Suprapubic skin (tissue), 4 donors: ENCODE measurements at regions not wholly inside any gene's neighbourhood (a gene's known extent, or its start where the extent isn't known, plus 50 kb on each side); places are given as distances from the start of the nearest gene placed in this dataset.
A peak's percentile ranks its signal among the peaks of the same experiment; 100 is the strongest.

Experiments
- DNase-seq, 2 donors: peaks; one replicate each; pipeline ENCODE4 v3.0.0-alpha.2; 2019; ENCODE audit warnings: low spot score in 2 of 2
- H3K27ac ChIP-seq: fragments of 200-600 bp; sonication (generic); one replicate; pipeline ENCODE4 v1.5.1; 2019
- H3K27me3 ChIP-seq: fragments of 200-600 bp; sonication (generic); one replicate; pipeline ENCODE4 v1.5.1; 2019
- H3K36me3 ChIP-seq: fragments of 200-600 bp; sonication (generic); one replicate; pipeline ENCODE4 v1.5.1; 2019
- H3K4me1 ChIP-seq: fragments of 200-600 bp; sonication (generic); one replicate; pipeline ENCODE4 v1.5.1; 2019
- H3K4me3 ChIP-seq: fragments of 200-600 bp; sonication (generic); one replicate; pipeline ENCODE4 v1.5.1; 2019; ENCODE audit warnings: mild to moderate bottlenecking
- H3K9me3 ChIP-seq: fragments of 200-600 bp; sonication (generic); one replicate; pipeline ENCODE4 v1.5.1; 2019
- CTCF ChIP-seq, 2 donors: fragments of 200-600 bp in 1 of 2; fragments of 450-650 bp in 1 of 2; sonication (generic) in 1 of 2; IDR thresholded peaks; one replicate each; pipeline ENCODE4 v1.5.1; 2016 to 2019; ENCODE audit warnings: antibody characterized with exemption in 2 of 2, mild to moderate bottlenecking in 1 of 2, moderate library complexity in 1 of 2
- EP300 ChIP-seq: sonication (generic); formaldehyde crosslinking; IDR thresholded peaks from one replicate; pipeline ENCODE4 v1.6.1; 2017; ENCODE audit warnings: antibody characterized with exemption
- POLR2A ChIP-seq, 2 donors: fragments of 450-650 bp; IDR thresholded peaks; one replicate each; pipeline ENCODE4 v1.6.1; 2017; ENCODE audit warnings: antibody characterized with exemption in 2 of 2, mild to moderate bottlenecking in 2 of 2, moderate library complexity in 2 of 2
- POLR2AphosphoS5 ChIP-seq, 3 donors: sonication (generic); formaldehyde crosslinking; IDR thresholded peaks; one replicate each; pipeline ENCODE4 v1.6.1; 2017; ENCODE audit warnings: antibody characterized with exemption in 3 of 3
- WGBS: methylation state at CpG from one replicate; pipeline ENCODE4 v1.1.5; 2018; 5-methylcytosine and 5-hydroxymethylcytosine counted together

- no peak overlapping the region for H3K4me3 ChIP-seq
- no peaks in the 10 kb centered on the region for H3K4me1 ChIP-seq
- no peaks in the 10 kb centered on the region for H3K27me3 ChIP-seq
- no peak for DNase-seq
- WGBS, result 81% methylated on average over 6 of the region's 6 CpGs
- H3K27ac ChIP-seq, result no peak overlapping the region
- no peaks in the 10 kb centered on the region for H3K9me3 ChIP-seq
- H3K36me3 ChIP-seq, result no peaks in the 10 kb centered on the region
- TF ChIP-seq EP300 (no peak), CTCF (IDR thresholded peaks at IDR 0.05) (no peak), POLR2AphosphoS5 (IDR thresholded peaks at IDR 0.05) (no peak), POLR2A (IDR thresholded peaks at IDR 0.05) (no peak)
Observed at GRCh38 chr5:3032513-3032912, 281.0 kb upstream of the IRX2 start.

GRCh38 chr5:3031733-3032378, 280.4 kb upstream of the IRX2 start:
- TF ChIP-seq CTCF (IDR thresholded peaks at IDR 0.05) (no peak), POLR2A (IDR thresholded peaks at IDR 0.05) (no peak), EP300 (no peak), POLR2AphosphoS5 (IDR thresholded peaks at IDR 0.05) (no peak)
- peaks cover 3% of the 10 kb centered on the region for H3K27me3 ChIP-seq
- DNase-seq, result no peak
- 87% methylated on average over 16 of the region's 16 CpGs for WGBS
- no peaks in the 10 kb centered on the region for H3K36me3 ChIP-seq
- no peaks in the 10 kb centered on the region for H3K9me3 ChIP-seq
- H3K4me3 ChIP-seq, result no peak overlapping the region
- H3K27ac ChIP-seq, result no peak overlapping the region
- no peaks in the 10 kb centered on the region for H3K4me1 ChIP-seq

GRCh38 chr5:3030511-3031165, 279.2 kb upstream of the IRX2 start:
- DNase-seq, result no peak
- no peaks in the 10 kb centered on the region for H3K36me3 ChIP-seq
- H3K27me3 ChIP-seq, result peaks cover 3% of the 10 kb centered on the region
- no peaks in the 10 kb centered on the region for H3K9me3 ChIP-seq
- H3K4me1 ChIP-seq, result no peaks in the 10 kb centered on the region
- TF ChIP-seq CTCF (IDR thresholded peaks at IDR 0.05) (no peak), POLR2AphosphoS5 (IDR thresholded peaks at IDR 0.05) (no peak), POLR2A (IDR thresholded peaks at IDR 0.05) (no peak), EP300 (no peak)
- H3K27ac ChIP-seq, result no peak overlapping the region
- WGBS, result 87% methylated on average over 18 of the region's 21 CpGs
- H3K4me3 ChIP-seq, result no peak overlapping the region

- Histone ChIP-seq H3K4me1 (no peaks in the 10 kb centered on the region), H3K4me3 (no peak overlapping the region), H3K27ac (no peak overlapping the region), H3K27me3 (peaks cover 3% of the 10 kb centered on the region), H3K36me3 (no peaks in the 10 kb centered on the region), H3K9me3 (no peaks in the 10 kb centered on the region)
- TF ChIP-seq POLR2AphosphoS5 (IDR thresholded peaks at IDR 0.05), result no peak
- 86% methylated on average over 9 of the region's 9 CpGs for WGBS
- no peak for DNase-seq
Observed at GRCh38 chr5:3029396-3029795, 277.9 kb upstream of the IRX2 start.

GRCh38 chr5:3027866-3028635, 276.6 kb upstream of the IRX2 start:
- peak in 1 of 2 donors; percentile 23 for DNase-seq
- Histone ChIP-seq H3K4me3 (no peak overlapping the region), H3K9me3 (no peaks in the 10 kb centered on the region), H3K27me3 (peaks cover 3% of the 10 kb centered on the region), H3K4me1 (no peaks in the 10 kb centered on the region), H3K27ac (no peak overlapping the region), H3K36me3 (no peaks in the 10 kb centered on the region)
- 87% methylated on average over 20 of the region's 23 CpGs for WGBS
- TF ChIP-seq CTCF (IDR thresholded peaks at IDR 0.05), result no peak
- no peak for TF ChIP-seq POLR2AphosphoS5 (IDR thresholded peaks at IDR 0.05)
- no peak for TF ChIP-seq POLR2A (IDR thresholded peaks at IDR 0.05)
- no peak for TF ChIP-seq EP300
